Endodermal cell (in vitro differentiated cells): ENCODE measurements at regions not wholly inside any gene's neighbourhood (a gene's known extent, or its start where the extent isn't known, plus 50 kb on each side); places are given as distances from the start of the nearest gene placed in this dataset.
"Not testable (repeated sequence)": the region's sequence is repeated elsewhere in the genome, so short reads cannot be mapped to it uniquely, and the experiment has no call there.

Experiments used
- DNase-seq: peaks from one replicate; pipeline ENCODE4 v3.0.0-alpha.2; 2017
- H3K27ac ChIP-seq: 2 replicates; pipeline ENCODE4 v1.5.1; 2013; ENCODE audit warnings: mild to moderate bottlenecking, low read depth, low read length, moderate library complexity
- H3K27me3 ChIP-seq: 2 replicates; pipeline ENCODE4 v1.6.1; 2013; ENCODE audit warnings: mild to moderate bottlenecking, low read length, moderate library complexity; ENCODE audit not compliant: insufficient read depth, control insufficient read depth, poor library complexity, severe bottlenecking
- H3K36me3 ChIP-seq: 2 replicates; pipeline ENCODE4 v1.7.0; 2013; ENCODE audit warnings: mild to moderate bottlenecking, low read length, moderate library complexity; ENCODE audit not compliant: control insufficient read depth, insufficient read depth
- H3K4me1 ChIP-seq: one replicate; pipeline ENCODE4 v1.7.0; 2013; ENCODE audit warnings: low read length; ENCODE audit not compliant: control insufficient read depth, insufficient read depth
- H3K4me3 ChIP-seq: 2 replicates; pipeline ENCODE4 v1.5.1; 2013; ENCODE audit warnings: mild to moderate bottlenecking, low read length, moderate library complexity
- H3K9ac ChIP-seq: 2 replicates; pipeline ENCODE4 v1.6.1; 2013; ENCODE audit warnings: mild to moderate bottlenecking, low read length, moderate library complexity; ENCODE audit not compliant: poor library complexity, severe bottlenecking; ENCODE audit errors: extremely low read depth
- H3K9me3 ChIP-seq: 2 replicates; pipeline ENCODE4 v1.6.1; 2013; ENCODE audit warnings: mild to moderate bottlenecking, low read length, moderate library complexity; ENCODE audit not compliant: control insufficient read depth
- H3K27ac Mint-ChIP-seq: 2 replicates; pipeline ENCODE4 v1.8.0; 2020; ENCODE audit warnings: mixed read lengths
- H3K27me3 Mint-ChIP-seq: 2 replicates; pipeline ENCODE4 v1.8.0; 2021; ENCODE audit warnings: mild to moderate bottlenecking, mixed read lengths; ENCODE audit not compliant: insufficient read depth
- H3K36me3 Mint-ChIP-seq: 2 replicates; pipeline ENCODE4 v1.8.0; 2020; ENCODE audit warnings: low read depth, mixed read lengths
- H3K4me1 Mint-ChIP-seq: 2 replicates; pipeline ENCODE4 v1.8.0; 2020; ENCODE audit warnings: mixed read lengths
- H3K4me3 Mint-ChIP-seq: 2 replicates; pipeline ENCODE4 v1.8.0; 2020; ENCODE audit warnings: mild to moderate bottlenecking, moderate library complexity, mixed read lengths
- H3K9me3 Mint-ChIP-seq: 2 replicates; pipeline ENCODE4 v1.8.0; 2020; ENCODE audit warnings: mild to moderate bottlenecking, mixed read lengths
- WGBS, 2 experiments: methylation state at CpG; one replicate each; pipeline versions ENCODE4 v1.1.5 to v1.1.7; 2013; ENCODE audit warnings: missing lambda C conversion rate in 2 of 2, mixed read lengths in 1 of 2; ENCODE audit not compliant: insufficient coverage in 1 of 2, insufficient read length in 1 of 2; 5-methylcytosine and 5-hydroxymethylcytosine counted together

DNA sequence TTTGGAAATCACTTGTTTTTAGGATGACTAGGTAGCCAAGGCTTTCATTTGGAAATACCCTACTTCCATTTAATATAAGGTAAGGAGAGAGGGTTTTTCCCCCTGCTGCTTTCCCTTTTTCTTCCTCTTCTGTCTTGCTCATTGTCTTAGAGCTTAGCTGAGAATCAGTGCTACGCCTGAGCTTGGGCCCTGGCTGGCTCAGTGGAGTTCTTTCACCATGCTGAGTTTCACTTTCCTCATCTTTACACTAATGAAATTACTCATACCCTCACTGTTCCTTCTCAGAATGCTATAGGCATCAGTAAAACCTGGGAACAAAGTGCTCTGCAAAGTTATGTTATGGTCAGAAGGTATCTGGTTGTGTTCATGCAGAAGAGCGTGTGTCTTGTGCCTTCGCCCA, 112.3 kb upstream of the IKBKE start:
- H3K4me3 ChIP-seq, H3K4me3 Mint-ChIP-seq, H3K9me3 Mint-ChIP-seq, H3K36me3 Mint-ChIP-seq, H3K27ac ChIP-seq, H3K4me1 Mint-ChIP-seq, H3K27ac Mint-ChIP-seq, H3K9ac ChIP-seq, H3K4me1 ChIP-seq, H3K27me3 ChIP-seq, H3K36me3 ChIP-seq, H3K9me3 ChIP-seq, H3K27me3 Mint-ChIP-seq, DNase-seq: not testable (repeated sequence)
- WGBS, 2 experiments = 64% methylated on average over 1 of the region's 3 CpGs; no CpG with 5 or more reads in 1 of the 2 experiments

DNA sequence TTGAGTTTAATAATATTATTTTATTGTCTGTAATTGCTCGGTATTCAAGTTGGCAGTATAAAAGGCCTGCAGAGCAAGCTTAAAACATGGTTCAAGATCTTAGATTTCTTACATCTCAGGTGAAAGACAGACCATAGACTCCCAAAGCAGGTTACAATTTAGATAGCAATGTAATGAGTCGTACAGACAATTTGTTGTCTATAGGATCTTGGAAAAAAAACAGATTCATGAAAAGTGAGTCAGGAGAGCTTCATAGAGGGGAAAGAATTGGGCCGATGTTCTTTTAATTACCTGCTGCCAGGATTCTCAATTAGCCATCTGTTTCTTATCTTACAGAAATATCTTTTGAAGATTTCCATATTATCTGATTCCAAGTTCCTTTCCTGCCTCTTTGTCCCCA, 111.5 kb upstream of the IKBKE start:
- not testable (repeated sequence) for H3K4me3 Mint-ChIP-seq, H3K27me3 Mint-ChIP-seq, H3K27me3 ChIP-seq, H3K4me3 ChIP-seq, H3K27ac ChIP-seq, H3K9ac ChIP-seq, H3K9me3 ChIP-seq, H3K36me3 ChIP-seq, H3K36me3 Mint-ChIP-seq, H3K27ac Mint-ChIP-seq, H3K9me3 Mint-ChIP-seq, H3K4me1 Mint-ChIP-seq, H3K4me1 ChIP-seq, DNase-seq
- 100% methylated on average over 1 of the region's 3 CpGs; no CpG with 5 or more reads in 1 of the 2 experiments for WGBS, 2 experiments

DNA sequence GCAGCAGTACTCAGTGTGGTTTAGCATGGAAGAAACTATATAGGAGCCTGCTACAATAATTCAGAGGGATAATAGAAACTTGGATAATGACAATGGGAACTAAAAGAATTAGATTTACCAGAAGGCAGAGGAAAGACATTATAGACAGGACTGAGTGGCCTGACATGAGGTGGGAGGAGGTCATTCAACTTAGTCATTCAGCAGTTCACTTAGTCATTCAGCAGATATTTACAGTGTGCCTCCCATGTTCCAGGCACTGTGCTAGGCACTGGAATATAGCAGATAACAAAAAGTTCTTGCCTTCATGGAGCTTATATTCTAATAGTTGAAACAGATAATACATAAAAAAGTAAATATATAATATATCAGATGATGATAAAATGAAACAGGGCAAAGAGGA, 110.9 kb upstream of the IKBKE start:
- H3K9me3 Mint-ChIP-seq, H3K27me3 ChIP-seq, DNase-seq, H3K9ac ChIP-seq, H3K36me3 Mint-ChIP-seq, H3K27ac ChIP-seq, H3K27ac Mint-ChIP-seq, H3K4me3 ChIP-seq, H3K4me1 ChIP-seq, H3K36me3 ChIP-seq, H3K9me3 ChIP-seq, H3K4me3 Mint-ChIP-seq, H3K4me1 Mint-ChIP-seq, H3K27me3 Mint-ChIP-seq: not testable (repeated sequence)

DNA sequence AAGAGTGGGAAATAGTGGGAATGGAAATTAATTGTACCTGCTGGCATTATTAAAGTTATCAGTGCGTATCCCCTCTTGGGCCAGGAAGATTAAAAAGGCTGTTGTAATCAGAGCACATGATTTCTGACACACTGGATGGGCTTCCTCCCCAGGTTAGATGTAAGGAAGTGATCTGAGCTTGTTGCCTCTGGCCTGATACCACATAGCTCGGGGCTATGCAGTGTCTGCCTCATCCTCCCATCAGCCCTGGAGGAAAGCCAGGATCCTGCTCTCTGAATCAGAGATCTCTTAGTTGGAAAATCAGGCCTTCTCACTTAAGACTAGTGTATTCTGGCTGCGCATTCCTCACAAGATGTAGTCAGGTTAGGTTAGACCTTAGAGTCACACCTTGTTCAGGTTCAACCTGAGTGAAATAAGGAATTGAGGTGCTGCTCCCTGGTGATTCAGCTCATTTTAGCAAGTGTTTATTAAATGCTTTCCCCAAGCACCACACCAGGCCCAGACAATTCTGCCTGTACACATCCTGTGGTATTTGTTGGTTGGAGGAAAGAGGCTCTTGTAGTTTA, 108.2 kb upstream of the IKBKE start:
- H3K9ac ChIP-seq, H3K27ac Mint-ChIP-seq, H3K9me3 ChIP-seq, DNase-seq, H3K27me3 ChIP-seq, H3K27me3 Mint-ChIP-seq, H3K4me3 ChIP-seq, H3K27ac ChIP-seq, H3K4me1 Mint-ChIP-seq, H3K4me1 ChIP-seq, H3K36me3 Mint-ChIP-seq, H3K9me3 Mint-ChIP-seq, H3K4me3 Mint-ChIP-seq, H3K36me3 ChIP-seq: not testable (repeated sequence)
- WGBS, 2 experiments = 100% methylated on average over 1 of the region's 3 CpGs; no CpG with 5 or more reads in 1 of the 2 experiments

DNA sequence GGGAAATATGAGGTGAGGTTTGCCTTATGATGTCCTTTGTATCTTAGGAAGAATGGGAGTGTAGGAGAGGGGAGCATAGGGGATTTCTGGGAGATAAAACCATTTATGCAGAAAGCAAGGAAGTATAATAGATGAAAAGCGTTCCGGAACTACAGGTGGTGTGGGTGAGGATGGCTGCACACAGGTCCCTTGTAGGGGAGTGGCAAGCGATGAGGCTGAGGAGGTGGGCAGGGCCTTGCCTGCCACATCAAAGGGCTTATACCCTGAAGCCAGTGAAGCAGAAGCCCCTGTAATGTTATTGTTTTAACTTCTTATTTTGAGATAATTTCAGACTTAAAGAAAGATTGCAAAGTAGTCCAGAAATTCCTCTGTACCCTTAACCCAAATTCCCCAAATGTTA, 107.3 kb upstream of the IKBKE start:
- not testable (repeated sequence) for H3K27ac ChIP-seq, H3K4me1 Mint-ChIP-seq, H3K27me3 Mint-ChIP-seq, DNase-seq, H3K4me3 ChIP-seq, H3K36me3 Mint-ChIP-seq, H3K4me1 ChIP-seq, H3K27ac Mint-ChIP-seq, H3K4me3 Mint-ChIP-seq, H3K9me3 Mint-ChIP-seq, H3K36me3 ChIP-seq, H3K27me3 ChIP-seq, H3K9me3 ChIP-seq, H3K9ac ChIP-seq
- 100% methylated on average over 2 of the region's 3 CpGs; no CpG with 5 or more reads in 1 of the 2 experiments for WGBS, 2 experiments

DNA sequence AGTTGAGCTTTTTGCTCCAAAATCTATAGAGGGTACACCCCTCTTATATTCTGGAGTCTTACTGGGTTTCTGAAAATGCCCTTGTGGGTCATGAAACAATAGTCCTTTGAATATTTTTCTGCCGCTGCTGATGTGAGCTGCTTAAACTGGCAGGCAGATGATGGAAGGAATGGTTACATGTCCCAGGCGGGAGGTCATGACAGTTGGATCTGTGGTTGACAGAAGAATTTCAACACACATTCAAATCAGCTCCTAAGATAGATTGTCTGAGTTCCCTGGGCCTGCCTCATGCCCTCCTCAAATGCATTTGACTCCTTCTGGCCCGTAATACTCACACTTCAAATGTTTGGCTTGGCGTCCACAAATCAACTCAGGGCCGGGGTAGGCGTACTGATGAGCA, 105.0 kb upstream of the IKBKE start:
- H3K9me3 ChIP-seq, DNase-seq, H3K4me1 Mint-ChIP-seq, H3K27ac Mint-ChIP-seq, H3K4me1 ChIP-seq, H3K4me3 ChIP-seq, H3K9ac ChIP-seq, H3K27me3 Mint-ChIP-seq, H3K27ac ChIP-seq, H3K27me3 ChIP-seq, H3K9me3 Mint-ChIP-seq, H3K36me3 ChIP-seq, H3K4me3 Mint-ChIP-seq, H3K36me3 Mint-ChIP-seq: not testable (repeated sequence)
- 95% methylated on average over 6 of the region's 6 CpGs; no CpG with 5 or more reads in 1 of the 2 experiments for WGBS, 2 experiments

DNA sequence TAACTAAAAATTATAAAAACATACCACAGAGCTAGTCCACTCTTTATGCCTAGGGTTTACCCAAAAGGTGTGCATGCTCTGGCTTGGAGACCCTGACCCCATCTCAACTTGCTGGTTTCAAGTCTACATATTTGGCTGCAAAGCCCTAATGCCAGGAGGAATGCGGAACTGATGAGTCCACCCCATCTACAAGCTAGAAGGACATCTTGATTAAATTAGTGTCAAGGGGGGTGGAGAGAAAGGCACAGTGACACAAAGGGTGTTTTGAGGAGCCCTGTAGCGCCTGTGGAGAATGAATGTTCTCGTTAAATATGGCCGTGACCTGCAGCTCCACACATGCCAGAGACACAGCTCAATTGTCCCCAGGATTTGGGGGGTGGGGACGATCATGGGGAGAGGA, 104.1 kb upstream of the IKBKE start:
- not testable (repeated sequence) for H3K4me1 ChIP-seq, H3K9ac ChIP-seq, H3K27me3 ChIP-seq, H3K27me3 Mint-ChIP-seq, H3K27ac Mint-ChIP-seq, DNase-seq, H3K4me1 Mint-ChIP-seq, H3K36me3 Mint-ChIP-seq, H3K9me3 ChIP-seq, H3K4me3 ChIP-seq, H3K27ac ChIP-seq, H3K4me3 Mint-ChIP-seq, H3K36me3 ChIP-seq, H3K9me3 Mint-ChIP-seq
- 78% methylated on average over 1 of the region's 5 CpGs; no CpG with 5 or more reads in 1 of the 2 experiments for WGBS, 2 experiments
